ENCODE measurements at regions not wholly inside any gene's neighbourhood (a gene's known extent, or its start where the extent isn't known, plus 50 kb on each side); places are given as distances from the start of the nearest gene placed in this dataset.

DNA sequence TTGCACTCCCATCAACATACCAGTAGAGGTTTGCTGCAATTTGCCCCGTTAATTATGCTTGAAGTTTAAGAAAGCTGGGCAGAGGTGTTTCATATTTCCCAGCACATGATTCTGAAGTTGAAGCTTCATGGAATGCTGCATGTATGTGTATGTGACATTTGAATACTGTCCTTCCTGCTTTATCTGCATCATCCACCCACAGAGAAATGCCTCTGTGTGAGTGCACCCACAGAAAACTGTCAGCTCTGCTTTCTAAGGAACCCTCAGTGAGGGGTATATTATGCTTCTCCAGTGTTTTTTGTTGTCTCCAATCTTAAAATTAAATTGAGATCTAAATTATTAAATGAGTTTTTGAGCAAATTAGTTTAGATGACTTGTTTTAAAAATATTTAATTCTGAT is 358.1 kb upstream of the PIK3R1 start:
- TF ChIP-seq RAD21 (IDR thresholded peaks at IDR 0.05; ENCODE audit: low read depth) (no peak), ELF1 (IDR thresholded peaks at IDR 0.05; ENCODE audit: borderline replicate concordance, low read depth) (no peak), TCF7L2 (IDR thresholded peaks at IDR 0.05; ENCODE audit: borderline replicate concordance, extremely low read depth, insufficient read depth, insufficient read length) (no peak), CBX3 (IDR thresholded peaks at IDR 0.05; ENCODE audit: low read depth) (no peak), ZNF274 (IDR thresholded peaks at IDR 0.05; ENCODE audit: low read depth, low read length) (no peak), FOSL1 (IDR thresholded peaks at IDR 0.05; ENCODE audit: low read depth) (no peak)
- TF ChIP-seq, protein P1, sequence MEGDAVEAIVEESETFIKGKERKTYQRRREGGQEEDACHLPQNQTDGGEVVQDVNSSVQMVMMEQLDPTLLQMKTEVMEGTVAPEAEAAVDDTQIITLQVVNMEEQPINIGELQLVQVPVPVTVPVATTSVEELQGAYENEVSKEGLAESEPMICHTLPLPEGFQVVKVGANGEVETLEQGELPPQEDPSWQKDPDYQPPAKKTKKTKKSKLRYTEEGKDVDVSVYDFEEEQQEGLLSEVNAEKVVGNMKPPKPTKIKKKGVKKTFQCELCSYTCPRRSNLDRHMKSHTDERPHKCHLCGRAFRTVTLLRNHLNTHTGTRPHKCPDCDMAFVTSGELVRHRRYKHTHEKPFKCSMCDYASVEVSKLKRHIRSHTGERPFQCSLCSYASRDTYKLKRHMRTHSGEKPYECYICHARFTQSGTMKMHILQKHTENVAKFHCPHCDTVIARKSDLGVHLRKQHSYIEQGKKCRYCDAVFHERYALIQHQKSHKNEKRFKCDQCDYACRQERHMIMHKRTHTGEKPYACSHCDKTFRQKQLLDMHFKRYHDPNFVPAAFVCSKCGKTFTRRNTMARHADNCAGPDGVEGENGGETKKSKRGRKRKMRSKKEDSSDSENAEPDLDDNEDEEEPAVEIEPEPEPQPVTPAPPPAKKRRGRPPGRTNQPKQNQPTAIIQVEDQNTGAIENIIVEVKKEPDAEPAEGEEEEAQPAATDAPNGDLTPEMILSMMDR (IDR thresholded peaks at IDR 0.05 in 2 of 3, conservative IDR thresholded peaks at IDR 0.05 in 1 of 3; ENCODE audit: borderline replicate concordance in 1 of 3, insufficient read depth in 1 of 3, low read depth in 2 of 3, low read length in 2 of 3): no peak
- Histone ChIP-seq H4K20me1 (ENCODE audit: insufficient read depth) (peaks cover under 1% of the 10 kb centered on the region; the same call in 1 of the 2 replicates), H3K36me3 (ENCODE audit: control insufficient read depth in 1 of 2, insufficient read depth in 2 of 2, low read length in 2 of 2) (no peaks in the 10 kb centered on the region), H3K9me3 (ENCODE audit: control insufficient read depth in 1 of 2, insufficient read depth in 1 of 2, low read depth in 1 of 2, low read length in 2 of 2) (no peaks in the 10 kb centered on the region), H3K9ac (ENCODE audit: low read length) (no peak overlapping the region), H3K4me1 (ENCODE audit: control insufficient read depth in 1 of 2, insufficient read depth in 2 of 2, low read length in 2 of 2) (no peaks in the 10 kb centered on the region), H3K4me3 (replicated peaks in 1 of 2; ENCODE audit: low read depth in 1 of 2, low read length in 2 of 2) (no peak overlapping the region), H2AFZ (ENCODE audit: low read depth, low read length, poor library complexity, severe bottlenecking) (no peak overlapping the region), H3K79me2 (ENCODE audit: insufficient read depth, low read length) (no peaks in the 10 kb centered on the region), H3K27ac (ENCODE audit: low read depth, low read length) (no peak overlapping the region), H3K27me3 (ENCODE audit: insufficient read depth, low read length) (0 out of 2 replicates have a peak, but pooled peaks cover 13% of the 10 kb centered on the region), H3K9me2 (ENCODE audit: insufficient read depth) (no peaks in the 10 kb centered on the region), H3K4me2 (ENCODE audit: low read length) (no peak overlapping the region)
- ChIA-PET POLR2A (no interaction called here), RAD21 (ENCODE audit: low non-redundant PET in 1 of 2, low total read pairs in 2 of 2, uncharacterized antibody in 2 of 2, unreplicated experiment in 2 of 2) (no interaction called here), CTCF (no interaction called here)
- BruUV-seq (replicated peaks): no TSS peak
- DNase-seq (ENCODE audit: low read depth, low spot score) (no peak), ATAC-seq (no peak)
- intact Hi-C loops (cut with micrococcal nuclease): no loop called here

DNA sequence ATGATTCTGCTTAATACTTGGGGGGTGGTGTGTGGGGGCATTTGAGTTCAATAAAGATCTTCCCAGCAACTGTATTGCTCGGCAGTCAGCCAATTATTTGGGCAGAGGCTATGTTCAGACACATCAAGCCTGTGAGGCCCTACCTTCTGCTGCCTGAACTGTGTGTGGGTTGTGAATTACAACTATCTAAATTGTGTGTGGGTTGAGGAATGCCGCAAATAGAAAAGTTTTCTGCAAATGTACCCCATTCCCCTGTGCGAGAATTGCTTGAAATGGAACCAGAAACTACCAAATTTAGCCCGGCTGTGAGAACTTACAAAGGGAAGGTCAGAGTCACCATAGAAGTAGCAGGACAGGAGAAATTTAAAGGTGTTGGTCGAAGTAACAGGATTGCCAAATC is 360.0 kb upstream of the PIK3R1 start:
- Histone ChIP-seq H3K9me2 (ENCODE audit: insufficient read depth) (no peaks in the 10 kb centered on the region), H3K27ac (ENCODE audit: low read depth, low read length) (no peak overlapping the region), H4K20me1 (ENCODE audit: insufficient read depth) (peaks cover 4% of the 10 kb centered on the region; the same call in 1 of the 2 replicates), H3K9ac (ENCODE audit: low read length) (no peak overlapping the region), H3K27me3 (ENCODE audit: insufficient read depth, low read length) (0 out of 2 replicates have a peak, but pooled peaks cover 7% of the 10 kb centered on the region), H3K4me2 (ENCODE audit: low read length) (no peak overlapping the region), H3K79me2 (ENCODE audit: insufficient read depth, low read length) (no peaks in the 10 kb centered on the region), H2AFZ (ENCODE audit: low read depth, low read length, poor library complexity, severe bottlenecking) (no peak overlapping the region), H3K36me3 (ENCODE audit: control insufficient read depth in 1 of 2, insufficient read depth in 2 of 2, low read length in 2 of 2) (no peaks in the 10 kb centered on the region), H3K4me1 (ENCODE audit: control insufficient read depth in 1 of 2, insufficient read depth in 2 of 2, low read length in 2 of 2) (no peaks in the 10 kb centered on the region), H3K9me3 (ENCODE audit: control insufficient read depth in 1 of 2, insufficient read depth in 1 of 2, low read depth in 1 of 2, low read length in 2 of 2) (no peaks in the 10 kb centered on the region), H3K4me3 (replicated peaks in 1 of 2; ENCODE audit: low read depth in 1 of 2, low read length in 2 of 2) (no peak overlapping the region)
- POLR2A ChIA-PET: no interaction called here
- RAD21 ChIA-PET (ENCODE audit: low non-redundant PET in 1 of 2, low total read pairs in 2 of 2, uncharacterized antibody in 2 of 2, unreplicated experiment in 2 of 2): no interaction called here
- CTCF ChIA-PET: no interaction called here
- intact Hi-C loops (cut with micrococcal nuclease): no loop called here
- BruUV-seq (replicated peaks): no TSS peak
- ATAC-seq (no peak), DNase-seq (ENCODE audit: low read depth, low spot score) (no peak)
- TF ChIP-seq ZNF274 (IDR thresholded peaks at IDR 0.05; ENCODE audit: low read depth, low read length): no peak
- no peak for TF ChIP-seq RAD21 (IDR thresholded peaks at IDR 0.05; ENCODE audit: low read depth)
- TF ChIP-seq, protein P1 (IDR thresholded peaks at IDR 0.05 in 2 of 3, conservative IDR thresholded peaks at IDR 0.05 in 1 of 3; ENCODE audit: borderline replicate concordance in 1 of 3, insufficient read depth in 1 of 3, low read depth in 2 of 3, low read length in 2 of 3): no peak
- no peak for TF ChIP-seq CEBPB (IDR thresholded peaks at IDR 0.05; ENCODE audit: low read depth)
- TF ChIP-seq POLR2AphosphoS5 (IDR thresholded peaks at IDR 0.05; ENCODE audit: low read depth, low read length): no peak
- TF ChIP-seq SIN3A (IDR thresholded peaks at IDR 0.05; ENCODE audit: low read depth): no peak
- TF ChIP-seq FOSL1 (IDR thresholded peaks at IDR 0.05; ENCODE audit: low read depth): no peak
- TF ChIP-seq, protein P2, sequence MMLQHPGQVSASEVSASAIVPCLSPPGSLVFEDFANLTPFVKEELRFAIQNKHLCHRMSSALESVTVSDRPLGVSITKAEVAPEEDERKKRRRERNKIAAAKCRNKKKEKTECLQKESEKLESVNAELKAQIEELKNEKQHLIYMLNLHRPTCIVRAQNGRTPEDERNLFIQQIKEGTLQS (IDR thresholded peaks at IDR 0.05): no peak
- no peak for TF ChIP-seq EGR1 (IDR thresholded peaks at IDR 0.05; ENCODE audit: low read depth)
- TF ChIP-seq, protein P3, sequence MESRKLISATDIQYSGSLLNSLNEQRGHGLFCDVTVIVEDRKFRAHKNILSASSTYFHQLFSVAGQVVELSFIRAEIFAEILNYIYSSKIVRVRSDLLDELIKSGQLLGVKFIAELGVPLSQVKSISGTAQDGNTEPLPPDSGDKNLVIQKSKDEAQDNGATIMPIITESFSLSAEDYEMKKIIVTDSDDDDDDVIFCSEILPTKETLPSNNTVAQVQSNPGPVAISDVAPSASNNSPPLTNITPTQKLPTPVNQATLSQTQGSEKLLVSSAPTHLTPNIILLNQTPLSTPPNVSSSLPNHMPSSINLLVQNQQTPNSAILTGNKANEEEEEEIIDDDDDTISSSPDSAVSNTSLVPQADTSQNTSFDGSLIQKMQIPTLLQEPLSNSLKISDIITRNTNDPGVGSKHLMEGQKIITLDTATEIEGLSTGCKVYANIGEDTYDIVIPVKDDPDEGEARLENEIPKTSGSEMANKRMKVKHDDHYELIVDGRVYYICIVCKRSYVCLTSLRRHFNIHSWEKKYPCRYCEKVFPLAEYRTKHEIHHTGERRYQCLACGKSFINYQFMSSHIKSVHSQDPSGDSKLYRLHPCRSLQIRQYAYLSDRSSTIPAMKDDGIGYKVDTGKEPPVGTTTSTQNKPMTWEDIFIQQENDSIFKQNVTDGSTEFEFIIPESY (IDR thresholded peaks at IDR 0.05; ENCODE audit: extremely low read depth, insufficient replicate concordance, low read length): no peak
- TF ChIP-seq POLR2A (IDR thresholded peaks at IDR 0.05; ENCODE audit: borderline replicate concordance, extremely low read depth, insufficient read depth, insufficient read length): no peak
